ENCODE measurements at regions not wholly inside any gene's neighbourhood (a gene's known extent, or its start where the extent isn't known, plus 50 kb on each side); places are given as distances from the start of the nearest gene placed in this dataset.
A peak's percentile ranks its signal among the peaks of the same experiment; 100 is the strongest.

GRCh38 chr15:47553947-47554346 lies 163.4 kb upstream of the SEMA6D start:
- no peak for DNase-seq

- no peak for DNase-seq
Measured at GRCh38 chr15:47561102-47561501, 156.2 kb upstream of the SEMA6D start.

GRCh38 chr15:47565949-47566348 lies 151.4 kb upstream of the SEMA6D start:
- DNase-seq: no peak

GRCh38 chr15:47566610-47567009 lies 150.7 kb upstream of the SEMA6D start:
- no peak for DNase-seq

- DNase-seq: no peak
Measured at GRCh38 chr15:47568030-47568429, 149.3 kb upstream of the SEMA6D start.

- DNase-seq: no peak
Measured at GRCh38 chr15:47570044-47570443, 147.3 kb upstream of the SEMA6D start.

GRCh38 chr15:47570451-47570850 lies 146.9 kb upstream of the SEMA6D start:
- no peak for DNase-seq

GRCh38 chr15:47570881-47571640 lies 146.2 kb upstream of the SEMA6D start:
- DNase-seq: no peak

GRCh38 chr15:47573673-47574072 lies 143.6 kb upstream of the SEMA6D start:
- DNase-seq: no peak

GRCh38 chr15:47577000-47577399 lies 140.3 kb upstream of the SEMA6D start:
- DNase-seq: no peak

GRCh38 chr15:47577461-47577860 lies 139.8 kb upstream of the SEMA6D start:
- DNase-seq: no peak

GRCh38 chr15:47582233-47582632 lies 135.1 kb upstream of the SEMA6D start:
- DNase-seq: no peak

- no peak for DNase-seq
Measured at GRCh38 chr15:47584316-47584715, 133.0 kb upstream of the SEMA6D start.

GRCh38 chr15:47586653-47587224 lies 130.6 kb upstream of the SEMA6D start:
- DNase-seq: peak; percentile 12

GRCh38 chr15:47587940-47588802 lies 129.1 kb upstream of the SEMA6D start:
- no peak for DNase-seq

- DNase-seq: no peak
Measured at GRCh38 chr15:47588958-47589357, 128.3 kb upstream of the SEMA6D start.

- DNase-seq: no peak
Measured at GRCh38 chr15:47598996-47599395, 118.3 kb upstream of the SEMA6D start.

- DNase-seq: no peak
Measured at GRCh38 chr15:47599806-47600205, 117.5 kb upstream of the SEMA6D start.

- DNase-seq: no peak
Measured at GRCh38 chr15:47602121-47602520, 115.2 kb upstream of the SEMA6D start.

- no peak for DNase-seq
Measured at GRCh38 chr15:47603026-47603425, 114.3 kb upstream of the SEMA6D start.

GRCh38 chr15:47607695-47608094 lies 109.6 kb upstream of the SEMA6D start:
- no peak for DNase-seq

GRCh38 chr15:47609693-47610092 lies 107.6 kb upstream of the SEMA6D start:
- DNase-seq: no peak

- no peak for DNase-seq
Measured at GRCh38 chr15:47610736-47611135, 106.6 kb upstream of the SEMA6D start.

All from SHP77 treated with DMSO at 0.1 percent for 48 hours (cell line).